Superior temporal gyrus (tissue), 1 donor: ENCODE measurements at regions not wholly inside any gene's neighbourhood (a gene's known extent, or its start where the extent isn't known, plus 50 kb on each side); places are given as distances from the start of the nearest gene placed in this dataset.

Experiments used
- DNase-seq: peaks from one replicate; pipeline ENCODE4 v3.0.0-alpha.2; 2016; ENCODE audit errors: extremely low spot score

DNA sequence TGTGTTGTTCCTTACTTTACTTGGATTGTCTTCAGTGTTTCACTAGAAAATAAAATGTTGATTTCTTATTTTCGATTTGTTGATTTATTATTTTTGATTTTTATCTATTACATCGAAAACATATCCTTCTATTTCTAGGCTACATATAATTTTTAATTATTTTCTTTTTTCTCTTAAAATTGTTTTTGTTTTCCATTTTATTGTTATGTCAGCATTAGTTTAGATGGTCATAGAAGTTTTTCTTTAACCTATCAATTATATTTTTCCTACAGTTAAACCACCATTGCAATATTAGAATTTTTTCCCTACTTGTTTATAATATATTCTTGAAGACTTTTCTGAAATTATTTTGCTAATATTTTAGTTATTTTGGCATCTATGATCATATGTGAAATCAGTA is 1685.1 kb downstream of the RPA4 start:
- no peak for DNase-seq

DNA sequence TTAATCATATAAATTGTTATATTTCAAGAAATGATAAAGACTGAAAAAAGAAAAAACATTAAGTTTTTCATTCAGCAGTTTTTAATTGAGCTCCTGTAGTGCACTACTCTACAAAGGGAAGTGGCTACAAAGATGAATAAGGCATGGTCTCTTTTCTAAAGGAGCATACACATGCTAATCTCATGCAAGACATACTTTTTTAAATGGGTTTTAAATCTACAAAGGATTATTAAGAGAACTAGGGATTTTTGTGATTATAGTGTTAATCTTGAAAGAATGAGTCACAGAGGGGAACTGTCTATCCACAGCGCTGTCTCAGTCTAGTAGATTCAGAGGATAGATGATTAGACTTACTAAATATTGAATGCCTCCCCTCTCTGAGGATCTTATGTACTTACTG is 1722.2 kb downstream of the RPA4 start:
- DNase-seq, result no peak

DNA sequence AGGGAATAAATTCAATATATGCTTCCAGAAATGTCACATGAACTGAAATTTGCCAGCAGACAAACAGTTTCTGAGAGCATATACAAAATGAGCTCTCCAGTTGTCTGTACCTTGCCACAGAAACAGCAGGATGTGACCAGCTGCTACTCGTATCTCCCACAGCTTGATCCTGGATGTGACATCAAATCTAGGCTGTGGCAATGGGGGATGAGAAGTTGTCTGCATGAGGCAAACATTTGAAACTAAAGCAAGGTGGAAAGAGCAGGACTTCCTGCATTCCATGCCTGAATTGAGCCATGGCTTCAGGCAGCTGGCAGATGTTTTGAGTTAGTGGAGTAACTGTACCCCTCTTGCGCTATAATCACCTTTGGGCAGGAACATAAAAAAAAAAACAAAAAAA is 1724.0 kb downstream of the RPA4 start:
- no peak for DNase-seq

DNA sequence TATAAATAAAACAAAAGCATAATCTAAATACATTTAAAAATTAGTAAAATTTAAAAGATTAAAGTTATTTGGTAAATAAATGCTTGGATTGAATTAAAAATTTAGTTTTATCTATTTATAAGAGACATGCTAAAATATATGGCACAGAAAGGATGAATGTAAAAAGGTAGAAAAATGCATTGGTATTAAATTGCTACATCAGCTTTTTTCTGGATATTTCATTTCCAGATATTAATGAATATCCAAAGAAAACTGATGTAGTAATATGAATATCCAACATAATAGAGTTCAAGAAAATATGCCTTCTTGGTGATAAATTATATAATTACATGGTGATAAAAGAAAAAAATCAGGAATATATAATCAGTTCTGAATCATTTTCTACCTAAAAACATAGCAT is 1743.9 kb downstream of the RPA4 start:
- DNase-seq, result no peak

DNA sequence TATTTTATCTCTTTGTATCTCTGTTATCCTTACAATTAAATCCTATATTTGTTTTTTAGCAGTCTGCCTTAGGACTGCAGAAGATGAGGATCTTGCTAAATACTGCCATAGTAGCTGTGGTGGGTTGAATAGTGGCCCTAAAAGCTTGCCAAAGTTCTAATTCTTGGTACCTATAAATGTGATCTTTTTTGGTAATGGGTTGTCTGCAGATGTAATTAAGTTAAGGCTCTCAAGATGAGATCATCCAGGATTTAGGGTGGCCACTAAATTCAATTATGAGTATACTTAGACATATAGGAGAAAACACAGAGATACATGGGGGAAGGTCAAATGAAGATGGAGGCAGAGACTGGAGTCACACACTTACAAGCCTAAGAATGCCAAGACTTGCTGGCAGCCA is 1753.7 kb downstream of the RPA4 start:
- DNase-seq, result no peak

DNA sequence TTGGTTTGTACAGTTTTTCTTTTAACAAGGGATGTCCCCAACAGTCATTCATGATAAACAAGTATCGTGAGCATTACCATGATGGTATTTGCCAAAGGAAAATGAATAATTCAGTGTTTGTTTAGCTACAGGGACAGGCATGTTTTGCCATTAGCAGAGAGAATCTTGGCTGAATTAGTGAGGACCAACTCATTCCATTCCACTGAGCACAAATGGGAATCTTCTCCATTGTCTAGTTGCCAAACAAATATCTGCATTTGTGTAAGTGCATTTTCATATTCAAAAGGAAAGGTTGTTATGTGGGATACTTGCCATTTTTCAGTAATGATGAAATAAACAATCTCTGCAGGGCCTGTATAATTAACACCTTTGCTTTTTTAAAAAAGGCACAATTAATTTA is 1762.6 kb downstream of the RPA4 start:
- no peak for DNase-seq

DNA sequence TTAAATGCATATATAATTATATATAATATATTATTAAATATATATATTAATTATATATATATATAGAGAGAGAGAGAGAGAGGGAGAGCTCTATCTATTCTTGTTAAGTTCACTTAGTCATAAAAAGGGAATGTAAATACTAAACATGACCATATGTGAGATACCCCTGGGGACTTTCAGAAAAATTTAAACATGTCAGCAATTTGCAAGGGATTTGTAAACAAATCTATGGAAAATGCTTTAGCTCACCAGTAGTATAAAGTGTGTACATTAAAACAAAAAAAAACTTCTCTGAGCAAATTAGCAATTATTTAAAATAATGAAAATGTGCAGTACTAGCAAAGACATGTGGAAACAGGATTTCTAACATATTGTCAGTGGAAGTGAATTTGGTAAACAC is 1755.5 kb downstream of the PCDH19 start:
- DNase-seq, result no peak
